Liver (tissue), 8 donors: ENCODE measurements at regions not wholly inside any gene's neighbourhood (a gene's known extent, or its start where the extent isn't known, plus 50 kb on each side); places are given as distances from the start of the nearest gene placed in this dataset.

Source experiments
- DNase-seq: peaks from one replicate; pipeline ENCODE4 v3.0.0-alpha.2; 2017; ENCODE audit warnings: low spot score
- H3K27ac ChIP-seq, 2 donors: one replicate each; pipeline ENCODE4 v1.7.0; 2013; ENCODE audit warnings: inconsistent platforms in 2 of 2, low read length in 2 of 2, control low read depth in 1 of 2, low read depth in 1 of 2, mild to moderate bottlenecking in 1 of 2
- H3K27me3 ChIP-seq, 4 donors: one replicate each; pipeline versions ENCODE4 v1.6.1 to v1.7.0; 2013; ENCODE audit warnings: low read length in 3 of 4, inconsistent platforms in 1 of 4, mild to moderate bottlenecking in 1 of 4, moderate library complexity in 1 of 4; ENCODE audit not compliant: control insufficient read depth in 4 of 4, insufficient read depth in 4 of 4
- H3K36me3 ChIP-seq, 4 donors: one replicate each; pipeline versions ENCODE4 v1.6.1 to v1.7.0; 2013; ENCODE audit warnings: low read length in 3 of 4, mild to moderate bottlenecking in 3 of 4, low read depth in 1 of 4, moderate library complexity in 1 of 4; ENCODE audit not compliant: control insufficient read depth in 4 of 4, insufficient read depth in 3 of 4
- H3K4me1 ChIP-seq, 4 donors: one replicate each; pipeline versions ENCODE4 v1.6.1 to v1.7.0; 2013; ENCODE audit warnings: low read length in 3 of 4, mild to moderate bottlenecking in 3 of 4, moderate library complexity in 1 of 4; ENCODE audit not compliant: control insufficient read depth in 4 of 4, insufficient read depth in 4 of 4
- H3K4me3 ChIP-seq, 3 donors: one replicate each; pipeline versions ENCODE4 v1.6.1 to v1.7.0; 2013; ENCODE audit warnings: low read length in 3 of 3, control low read depth in 1 of 3, low read depth in 1 of 3, mild to moderate bottlenecking in 1 of 3
- H3K9ac ChIP-seq, 2 donors: one replicate each; pipeline ENCODE4 v1.7.0; 2013; ENCODE audit warnings: low read length in 2 of 2, mild to moderate bottlenecking in 2 of 2, moderate library complexity in 2 of 2, control low read depth in 1 of 2, low read depth in 1 of 2
- H3K9me3 ChIP-seq, 4 donors: one replicate each; pipeline versions ENCODE4 v1.6.1 to v1.7.0; 2013; ENCODE audit warnings: low read length in 3 of 4; ENCODE audit not compliant: control insufficient read depth in 4 of 4
- ATF3 ChIP-seq: IDR thresholded peaks from 2 replicates; pipeline ENCODE4 v1.6.1; 2016; ENCODE audit warnings: antibody characterized with exemption
- CTCF ChIP-seq: fragments of 150-350 bp; IDR thresholded peaks from 2 replicates; pipeline ENCODE4 v1.5.1; 2017; ENCODE audit warnings: improper control_type of control experiment, low read depth, low read length; ENCODE audit not compliant: missing input control
- EGR1 ChIP-seq, 2 donors: IDR thresholded peaks; 2 replicates each; pipeline ENCODE4 v1.6.1; 2016 to 2018; ENCODE audit warnings: antibody characterized with exemption in 2 of 2, low read depth in 2 of 2
- FOXA1 ChIP-seq: IDR thresholded peaks from 2 replicates; pipeline ENCODE4 v1.6.1; 2016; ENCODE audit warnings: antibody characterized with exemption
- FOXA2 ChIP-seq: IDR thresholded peaks from 2 replicates; pipeline ENCODE4 v1.6.1; 2016; ENCODE audit warnings: antibody characterized with exemption
- GABPA ChIP-seq, 2 donors: IDR thresholded peaks in 1 of 2; conservative IDR thresholded peaks in 1 of 2; 2 replicates each; pipeline ENCODE4 v1.6.1; 2016; ENCODE audit warnings: antibody characterized with exemption in 2 of 2, mild to moderate bottlenecking in 1 of 2, moderate library complexity in 1 of 2
- HNF4G ChIP-seq: IDR thresholded peaks from 2 replicates; pipeline ENCODE4 v1.6.1; 2016; ENCODE audit warnings: antibody characterized with exemption
- MAX ChIP-seq: IDR thresholded peaks from 2 replicates; pipeline ENCODE4 v1.6.1; 2016; ENCODE audit warnings: antibody characterized with exemption
- NR2F2 ChIP-seq: IDR thresholded peaks from 2 replicates; pipeline ENCODE4 v1.6.1; 2016; ENCODE audit warnings: antibody characterized with exemption
- RAD21 ChIP-seq, 2 donors: IDR thresholded peaks; 2 replicates each; pipeline ENCODE4 v1.6.1; 2016; ENCODE audit warnings: antibody characterized with exemption in 2 of 2, mild to moderate bottlenecking in 2 of 2
- REST ChIP-seq: IDR thresholded peaks from 2 replicates; pipeline ENCODE4 v1.6.1; 2016; ENCODE audit warnings: antibody characterized with exemption, mild to moderate bottlenecking
- RXRA ChIP-seq, 2 donors: IDR thresholded peaks; 2 replicates each; pipeline ENCODE4 v1.6.1; 2017 to 2018; ENCODE audit warnings: antibody characterized with exemption in 2 of 2, mild to moderate bottlenecking in 1 of 2
- SP1 ChIP-seq: IDR thresholded peaks from 2 replicates; pipeline ENCODE4 v1.6.1; 2018; ENCODE audit warnings: antibody characterized with exemption, mild to moderate bottlenecking
- TAF1 ChIP-seq: conservative IDR thresholded peaks from 2 replicates; pipeline ENCODE4 v1.6.1; 2016; ENCODE audit warnings: antibody characterized with exemption, mild to moderate bottlenecking
- YY1 ChIP-seq: IDR thresholded peaks from 2 replicates; pipeline ENCODE4 v1.6.1; 2016; ENCODE audit warnings: antibody characterized with exemption, mild to moderate bottlenecking
- ZBTB33 ChIP-seq: IDR thresholded peaks from 2 replicates; pipeline ENCODE4 v1.6.1; 2016; ENCODE audit warnings: antibody characterized with exemption
- WGBS: extraction: QIAGEN DNeasy Blood & Tissue Kit; methylation state at CpG from one replicate; pipeline ENCODE4 v1.1.7; 2013; 5-methylcytosine and 5-hydroxymethylcytosine counted together
- donor health status: healthy.
- donor health status: healthy.
- donor health status: healthy.
- donor health status: healthy.
- donor health status: healthy.

GRCh38 chr22:49709464-49709863 lies 118.2 kb downstream of the BRD1 start:
- TF ChIP-seq CTCF, result no peak
- no peak for TF ChIP-seq RAD21 (IDR thresholded peaks at IDR 0.05)
- Histone ChIP-seq H3K4me3 (no peak overlapping the region), H3K9ac (no peak overlapping the region), H3K9me3 (peaks cover 0 to 3% (median under 1%) of the 10 kb centered on the region in 4 donors), H3K27me3 (peaks cover 0 to 7% (median 0%) of the 10 kb centered on the region in 4 donors), H3K27ac (no peak overlapping the region), H3K36me3 (no peaks in the 10 kb centered on the region), H3K4me1 (no peaks in the 10 kb centered on the region)
- DNase-seq, result no peak
- 61% methylated on average over 4 of the region's 4 CpGs for WGBS

GRCh38 chr22:49705972-49706352 lies 121.7 kb downstream of the BRD1 start:
- no peak for TF ChIP-seq TAF1
- TF ChIP-seq NR2F2, result no peak
- TF ChIP-seq YY1, result no peak
- no peak for TF ChIP-seq RXRA (IDR thresholded peaks at IDR 0.05)
- TF ChIP-seq ATF3, result no peak
- no peak for TF ChIP-seq REST
- TF ChIP-seq MAX, result no peak
- no peak for TF ChIP-seq FOXA1
- TF ChIP-seq HNF4G, result no peak
- no peak for DNase-seq

GRCh38 chr22:49705216-49705971 lies 122.3 kb downstream of the BRD1 start:
- Histone ChIP-seq H3K27me3 (peaks cover 0 to 10% (median 1%) of the 10 kb centered on the region in 4 donors), H3K4me1 (no peaks in the 10 kb centered on the region), H3K36me3 (no peaks in the 10 kb centered on the region), H3K4me3 (no peak overlapping the region), H3K27ac (no peak overlapping the region), H3K9me3 (peaks cover 6 to 9% (median 7%) of the 10 kb centered on the region in 4 donors), H3K9ac (no peak overlapping the region)
- DNase-seq, result no peak
- 46% methylated on average over 22 of the region's 22 CpGs for WGBS
- no peak for TF ChIP-seq EGR1 (IDR thresholded peaks at IDR 0.05; ENCODE audit: low read depth in 2 of 2)
- no peak for TF ChIP-seq RXRA (IDR thresholded peaks at IDR 0.05)
- TF ChIP-seq SP1, result no peak
- no peak for TF ChIP-seq NR2F2
- TF ChIP-seq GABPA (IDR thresholded peaks at IDR 0.05 in 1 of 2, conservative IDR thresholded peaks at IDR 0.05 in 1 of 2), result no peak
- TF ChIP-seq ZBTB33, result no peak
- TF ChIP-seq FOXA2, result no peak
- no peak for TF ChIP-seq MAX

More at GRCh38 chr22:49705972-49706352, 121.7 kb downstream of the BRD1 start:
- Histone ChIP-seq H3K27ac (no peak overlapping the region), H3K4me3 (no peak overlapping the region), H3K4me1 (no peaks in the 10 kb centered on the region), H3K27me3 (peaks cover 0 to 10% (median 1%) of the 10 kb centered on the region in 4 donors), H3K36me3 (no peaks in the 10 kb centered on the region), H3K9ac (no peak overlapping the region), H3K9me3 (peaks cover 6 to 9% (median 7%) of the 10 kb centered on the region in 4 donors)
- 81% methylated on average over 13 of the region's 13 CpGs for WGBS
